HL-60 (cell line): ENCODE measurements at regions not wholly inside any gene's neighbourhood (a gene's known extent, or its start where the extent isn't known, plus 50 kb on each side); places are given as distances from the start of the nearest gene placed in this dataset.
A peak's percentile ranks its signal among the peaks of the same experiment; 100 is the strongest.
"Not testable (repeated sequence)": the region's sequence is repeated elsewhere in the genome, so short reads cannot be mapped to it uniquely, and the experiment has no call there.

Experiments
- DNase-seq, 2 experiments: peaks; one replicate each; pipeline ENCODE4 v3.0.0-alpha.2; 2010 to 2020; ENCODE audit warnings: low read depth in 1 of 2, low spot score in 1 of 2
- H3K27ac ChIP-seq: fragments of 250-450 bp; sonication (Bioruptor Pico); replicated peaks from 2 replicates; pipeline ENCODE4 v1.5.1; 2020; ENCODE audit warnings: mild to moderate bottlenecking, moderate library complexity
- H3K27me3 ChIP-seq: fragments of 250-450 bp; sonication (Bioruptor Pico); 2 replicates; pipeline ENCODE4 v1.5.1; 2021; ENCODE audit warnings: mild to moderate bottlenecking, moderate library complexity; ENCODE audit not compliant: insufficient read depth, poor library complexity, severe bottlenecking
- H3K4me3 ChIP-seq: replicated peaks from 2 replicates; pipeline ENCODE4 v1.5.1; 2011; ENCODE audit warnings: mild to moderate bottlenecking, control low read depth, low read length; ENCODE audit not compliant: insufficient read depth
- GABPA ChIP-seq: IDR thresholded peaks from 2 replicates; pipeline ENCODE4 v1.6.1; 2012; ENCODE audit warnings: low read depth
- POLR2AphosphoS5 ChIP-seq: IDR thresholded peaks from 2 replicates; pipeline ENCODE4 v1.6.1; 2012; ENCODE audit warnings: low read depth
- SPI1 ChIP-seq: IDR thresholded peaks from 2 replicates; pipeline ENCODE4 v1.6.1; 2012; ENCODE audit warnings: low read depth, mild to moderate bottlenecking, borderline replicate concordance
- TF ChIP-seq, protein P1 (sequence below): IDR thresholded peaks from 2 replicates; pipeline ENCODE4 v1.6.1; 2012; ENCODE audit warnings: low read depth; ENCODE audit not compliant: insufficient replicate concordance
- TF ChIP-seq, protein P2 (sequence below): IDR thresholded peaks from one replicate; pipeline ENCODE4 v1.5.1; 2011; ENCODE audit warnings: low read length, control low read depth, inconsistent platforms; ENCODE audit not compliant: insufficient read depth

DNA sequence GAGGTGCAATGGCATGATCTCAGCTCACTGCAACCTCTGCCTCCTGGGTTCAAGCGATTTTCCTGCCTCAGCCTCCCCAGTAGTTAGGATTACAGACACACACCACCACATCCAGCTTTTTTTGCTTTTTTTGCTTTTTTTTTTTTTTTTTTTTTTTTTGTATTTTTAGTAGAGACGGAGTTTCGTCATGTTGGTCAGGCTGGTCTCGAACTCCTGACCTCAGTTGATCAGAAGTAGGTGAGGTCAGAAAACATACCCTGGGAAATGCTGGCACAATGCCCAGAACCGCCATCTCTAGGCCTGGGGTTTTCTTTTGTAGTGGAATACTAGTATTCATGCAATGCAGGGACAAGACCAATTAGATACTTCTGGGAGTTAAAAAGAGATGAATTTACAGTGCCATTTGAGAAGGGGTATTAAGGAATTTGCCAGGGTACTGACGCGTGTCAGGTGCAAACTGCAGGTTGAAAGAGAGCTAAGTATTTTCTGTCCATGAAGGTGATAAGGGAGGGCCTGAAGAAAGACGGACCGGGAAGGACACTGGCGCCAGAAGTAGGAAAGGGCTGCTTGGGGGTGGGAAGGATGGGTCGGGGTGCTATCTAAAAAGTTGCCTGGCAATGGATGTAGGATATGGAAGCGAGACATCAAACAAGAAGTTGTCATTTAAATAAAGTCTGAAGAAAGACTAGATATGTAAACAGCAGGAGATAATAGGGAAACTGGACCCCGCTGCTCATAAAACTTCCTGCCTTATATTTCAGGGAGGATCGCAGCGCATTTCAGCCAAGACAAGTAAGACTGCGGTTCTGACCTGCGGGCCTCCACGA lies 95.8 kb downstream of the PPIAL4G start:
- H3K27me3 ChIP-seq, H3K4me3 ChIP-seq, DNase-seq, H3K27ac ChIP-seq: not testable (repeated sequence)

DNA sequence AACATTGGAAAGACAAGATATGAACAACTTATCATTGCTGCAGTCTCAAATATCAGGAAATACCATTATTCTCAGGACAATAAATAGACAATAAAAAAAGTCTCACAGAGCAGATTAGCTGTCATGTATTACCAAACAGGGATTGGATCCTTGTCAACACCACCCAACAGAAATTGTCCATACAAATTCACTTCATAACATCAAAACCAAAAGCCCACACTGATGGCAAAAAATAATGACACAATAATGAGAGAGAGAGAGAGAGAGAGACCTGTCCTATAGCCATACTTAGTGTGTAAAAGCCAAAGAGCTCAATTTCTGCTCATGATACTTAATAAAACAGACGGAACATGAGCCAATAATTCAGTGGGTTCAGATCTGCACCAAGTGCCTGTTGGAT lies 96.5 kb downstream of the PPIAL4G start:
- DNase-seq: no peak
- H3K27ac ChIP-seq: no peak overlapping the region
- TF ChIP-seq GABPA: no peak
- TF ChIP-seq, protein P1, sequence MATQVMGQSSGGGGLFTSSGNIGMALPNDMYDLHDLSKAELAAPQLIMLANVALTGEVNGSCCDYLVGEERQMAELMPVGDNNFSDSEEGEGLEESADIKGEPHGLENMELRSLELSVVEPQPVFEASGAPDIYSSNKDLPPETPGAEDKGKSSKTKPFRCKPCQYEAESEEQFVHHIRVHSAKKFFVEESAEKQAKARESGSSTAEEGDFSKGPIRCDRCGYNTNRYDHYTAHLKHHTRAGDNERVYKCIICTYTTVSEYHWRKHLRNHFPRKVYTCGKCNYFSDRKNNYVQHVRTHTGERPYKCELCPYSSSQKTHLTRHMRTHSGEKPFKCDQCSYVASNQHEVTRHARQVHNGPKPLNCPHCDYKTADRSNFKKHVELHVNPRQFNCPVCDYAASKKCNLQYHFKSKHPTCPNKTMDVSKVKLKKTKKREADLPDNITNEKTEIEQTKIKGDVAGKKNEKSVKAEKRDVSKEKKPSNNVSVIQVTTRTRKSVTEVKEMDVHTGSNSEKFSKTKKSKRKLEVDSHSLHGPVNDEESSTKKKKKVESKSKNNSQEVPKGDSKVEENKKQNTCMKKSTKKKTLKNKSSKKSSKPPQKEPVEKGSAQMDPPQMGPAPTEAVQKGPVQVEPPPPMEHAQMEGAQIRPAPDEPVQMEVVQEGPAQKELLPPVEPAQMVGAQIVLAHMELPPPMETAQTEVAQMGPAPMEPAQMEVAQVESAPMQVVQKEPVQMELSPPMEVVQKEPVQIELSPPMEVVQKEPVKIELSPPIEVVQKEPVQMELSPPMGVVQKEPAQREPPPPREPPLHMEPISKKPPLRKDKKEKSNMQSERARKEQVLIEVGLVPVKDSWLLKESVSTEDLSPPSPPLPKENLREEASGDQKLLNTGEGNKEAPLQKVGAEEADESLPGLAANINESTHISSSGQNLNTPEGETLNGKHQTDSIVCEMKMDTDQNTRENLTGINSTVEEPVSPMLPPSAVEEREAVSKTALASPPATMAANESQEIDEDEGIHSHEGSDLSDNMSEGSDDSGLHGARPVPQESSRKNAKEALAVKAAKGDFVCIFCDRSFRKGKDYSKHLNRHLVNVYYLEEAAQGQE: no peak
- TF ChIP-seq, protein P2, sequence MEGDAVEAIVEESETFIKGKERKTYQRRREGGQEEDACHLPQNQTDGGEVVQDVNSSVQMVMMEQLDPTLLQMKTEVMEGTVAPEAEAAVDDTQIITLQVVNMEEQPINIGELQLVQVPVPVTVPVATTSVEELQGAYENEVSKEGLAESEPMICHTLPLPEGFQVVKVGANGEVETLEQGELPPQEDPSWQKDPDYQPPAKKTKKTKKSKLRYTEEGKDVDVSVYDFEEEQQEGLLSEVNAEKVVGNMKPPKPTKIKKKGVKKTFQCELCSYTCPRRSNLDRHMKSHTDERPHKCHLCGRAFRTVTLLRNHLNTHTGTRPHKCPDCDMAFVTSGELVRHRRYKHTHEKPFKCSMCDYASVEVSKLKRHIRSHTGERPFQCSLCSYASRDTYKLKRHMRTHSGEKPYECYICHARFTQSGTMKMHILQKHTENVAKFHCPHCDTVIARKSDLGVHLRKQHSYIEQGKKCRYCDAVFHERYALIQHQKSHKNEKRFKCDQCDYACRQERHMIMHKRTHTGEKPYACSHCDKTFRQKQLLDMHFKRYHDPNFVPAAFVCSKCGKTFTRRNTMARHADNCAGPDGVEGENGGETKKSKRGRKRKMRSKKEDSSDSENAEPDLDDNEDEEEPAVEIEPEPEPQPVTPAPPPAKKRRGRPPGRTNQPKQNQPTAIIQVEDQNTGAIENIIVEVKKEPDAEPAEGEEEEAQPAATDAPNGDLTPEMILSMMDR: no peak
- TF ChIP-seq SPI1: no peak
- TF ChIP-seq POLR2AphosphoS5: no peak
- H3K4me3 ChIP-seq: no peak overlapping the region
- H3K27me3 ChIP-seq: no peaks in the 10 kb centered on the region

DNA sequence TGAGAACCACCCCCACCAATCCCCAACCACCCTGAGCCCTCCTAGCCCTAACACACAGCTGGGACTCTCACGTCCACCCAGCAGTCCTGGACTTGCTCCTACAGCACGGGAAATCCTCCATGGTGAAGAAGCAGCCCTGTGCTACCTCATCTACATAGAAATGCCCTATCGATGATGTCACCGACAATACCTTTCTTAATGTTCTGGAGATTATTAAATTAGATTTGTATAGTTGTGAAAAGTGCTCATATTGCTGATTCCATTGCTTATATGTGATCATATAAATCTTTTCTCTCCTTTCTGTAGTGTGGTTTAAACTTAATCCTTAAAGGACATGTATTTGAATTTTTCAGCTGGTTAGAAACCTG lies 97.1 kb downstream of the PPIAL4G start:
- not testable (repeated sequence) for H3K27me3 ChIP-seq, H3K4me3 ChIP-seq, DNase-seq, H3K27ac ChIP-seq

DNA sequence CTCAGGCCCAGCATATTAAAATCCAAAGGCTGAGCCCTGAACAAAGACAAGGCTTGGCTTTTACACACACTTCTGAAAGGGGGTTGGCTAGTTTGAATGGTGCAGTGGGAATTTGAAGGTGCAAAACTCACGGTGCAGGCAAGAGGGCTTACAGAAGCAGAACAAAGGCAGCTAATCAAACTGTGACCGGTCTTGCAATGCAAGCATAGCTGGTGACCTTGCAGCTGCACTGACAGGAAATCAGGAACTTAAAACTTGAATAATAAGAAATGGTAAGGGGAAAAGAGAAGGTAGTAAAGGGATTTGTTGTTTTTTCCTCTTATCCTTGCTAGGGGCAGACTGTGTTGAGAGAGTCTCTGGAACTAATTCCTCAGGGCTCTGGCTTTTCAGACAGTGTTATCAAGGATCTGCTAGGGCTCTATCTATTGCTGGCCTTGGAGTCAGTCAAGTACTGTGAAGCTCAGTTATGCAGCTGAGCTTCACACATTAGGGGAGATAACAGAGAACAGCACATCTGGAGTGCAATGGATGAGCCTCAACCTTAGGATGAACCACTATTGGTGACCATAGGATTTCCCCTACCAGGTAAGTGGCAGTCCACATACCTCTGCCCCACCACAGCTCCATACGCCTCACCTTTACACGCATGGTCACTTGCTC lies 97.6 kb downstream of the PPIAL4G start:
- Histone ChIP-seq H3K4me3 (no peak overlapping the region), H3K27me3 (no peaks in the 10 kb centered on the region), H3K27ac (no peak overlapping the region)
- DNase-seq: peak in 1 of 2 experiments; percentile 49
- TF ChIP-seq, protein P2: no peak
- TF ChIP-seq GABPA (no peak), POLR2AphosphoS5 (no peak), SPI1 (no peak)
- TF ChIP-seq, protein P1: no peak

DNA sequence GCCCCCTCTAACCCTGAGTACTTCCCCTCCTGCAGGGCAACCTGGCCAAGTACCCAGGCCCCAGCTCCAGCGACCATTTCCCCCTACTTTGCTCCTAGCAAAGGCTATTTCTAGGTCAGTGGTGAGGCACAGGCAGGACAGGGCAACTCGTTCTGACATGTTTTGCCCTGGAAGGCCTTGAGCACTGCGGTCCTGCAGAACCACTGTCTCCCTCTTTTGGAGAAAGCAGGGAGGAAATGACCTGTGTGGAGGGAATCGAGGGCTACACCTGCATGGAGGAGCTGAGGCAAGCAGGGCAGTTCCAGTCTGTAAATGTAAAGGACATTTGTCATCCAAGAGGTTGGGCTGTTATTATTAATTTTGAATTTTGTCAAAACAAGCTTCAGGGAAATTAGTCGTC lies 99.1 kb downstream of the PPIAL4G start:
- Histone ChIP-seq H3K27ac (no peak overlapping the region), H3K4me3 (no peak overlapping the region), H3K27me3 (no peaks in the 10 kb centered on the region)
- DNase-seq: no peak
- TF ChIP-seq, protein P1: no peak
- TF ChIP-seq POLR2AphosphoS5 (no peak), GABPA (no peak), SPI1 (no peak)
- TF ChIP-seq, protein P2: no peak
